ENCODE measurements at regions not wholly inside any gene's neighbourhood (a gene's known extent, or its start where the extent isn't known, plus 50 kb on each side); places are given as distances from the start of the nearest gene placed in this dataset.

GRCh38 chr9:129419382-129419899 lies 201.5 kb downstream of the C9orf50 start:
- no peaks in the 10 kb centered on the region for H3K9me3 ChIP-seq (ENCODE audit: insufficient read depth, low read depth)
- no peak overlapping the region for H2AFZ ChIP-seq
- H3K9me2 ChIP-seq (ENCODE audit: insufficient read depth) = no peaks in the 10 kb centered on the region
- TF ChIP-seq CTCF (conservative IDR thresholded peaks at IDR 0.05) = no peak
- BruUV-seq (replicated peaks) = no TSS peak
- intact Hi-C loops (cut with micrococcal nuclease; ENCODE audit: unreplicated experiment) = loop anchor here (10.0 kb wide), 1 partner anchor 55 kb away; no protein-coding TSS in a partner anchor
- no peaks in the 10 kb centered on the region for H3K79me2 ChIP-seq (ENCODE audit: low read depth)
- DNase-seq = no peak
- H3K4me3 ChIP-seq = no peak overlapping the region
- peaks cover 10% of the 10 kb centered on the region; the same call in 1 of the 2 replicates for H3F3A ChIP-seq (ENCODE audit: insufficient read depth, low read depth)
- peaks cover 10% of the 10 kb centered on the region for H3K4me1 ChIP-seq (replicated peaks; ENCODE audit: insufficient read depth)
- H3K27ac ChIP-seq = no peak overlapping the region
- no peaks in the 10 kb centered on the region for H4K20me1 ChIP-seq (ENCODE audit: insufficient read depth)
- H3K36me3 ChIP-seq (ENCODE audit: low read depth) = no peaks in the 10 kb centered on the region
- no peaks in the 10 kb centered on the region for H3K27me3 ChIP-seq (ENCODE audit: insufficient read depth, low read depth)
- no peak overlapping the region for H3K4me2 ChIP-seq
- POLR2A ChIA-PET (ENCODE audit: unreplicated experiment) = no interaction called here
- CTCF ChIA-PET = no interaction called here

GRCh38 chr9:129418451-129418850 lies 202.4 kb downstream of the C9orf50 start:
- no peaks in the 10 kb centered on the region for H3K36me3 ChIP-seq (ENCODE audit: low read depth)
- H3K79me2 ChIP-seq (ENCODE audit: low read depth) = no peaks in the 10 kb centered on the region
- peaks cover 12% of the 10 kb centered on the region; the same call in 1 of the 2 replicates for H3F3A ChIP-seq (ENCODE audit: insufficient read depth, low read depth)
- no peak overlapping the region for H2AFZ ChIP-seq
- H3K27ac ChIP-seq = no peak overlapping the region
- no peaks in the 10 kb centered on the region for H3K9me2 ChIP-seq (ENCODE audit: insufficient read depth)
- no TSS peak for BruUV-seq (replicated peaks)
- intact Hi-C loops (cut with micrococcal nuclease; ENCODE audit: unreplicated experiment) = loop anchor here (10.0 kb wide), 1 partner anchor 54 kb away; no protein-coding TSS in a partner anchor
- H3K4me3 ChIP-seq = no peak overlapping the region
- ChIA-PET CTCF (no interaction called here), POLR2A (ENCODE audit: unreplicated experiment) (no interaction called here)
- DNase-seq = no peak
- H3K4me1 ChIP-seq (replicated peaks; ENCODE audit: insufficient read depth) = peaks cover 15% of the 10 kb centered on the region
- TF ChIP-seq CTCF (conservative IDR thresholded peaks at IDR 0.05) = no peak
- no peak for TF ChIP-seq EZH2 (IDR thresholded peaks at IDR 0.05; ENCODE audit: low read depth)
- H3K4me2 ChIP-seq = no peak overlapping the region
- H3K9me3 ChIP-seq (ENCODE audit: insufficient read depth, low read depth) = no peaks in the 10 kb centered on the region
- no peaks in the 10 kb centered on the region for H4K20me1 ChIP-seq (ENCODE audit: insufficient read depth)
- H3K27me3 ChIP-seq (ENCODE audit: insufficient read depth, low read depth) = no peaks in the 10 kb centered on the region

- intact Hi-C loops (cut with micrococcal nuclease; ENCODE audit: unreplicated experiment) = loop anchor here (10.0 kb wide), 1 partner anchor 52 kb away; no protein-coding TSS in a partner anchor
- Histone ChIP-seq H3K9me3 (ENCODE audit: insufficient read depth, low read depth) (no peaks in the 10 kb centered on the region), H3K36me3 (ENCODE audit: low read depth) (no peaks in the 10 kb centered on the region), H2AFZ (no peak overlapping the region), H3F3A (ENCODE audit: insufficient read depth, low read depth) (peaks cover 21% of the 10 kb centered on the region; the same call in 1 of the 2 replicates), H4K20me1 (ENCODE audit: insufficient read depth) (no peaks in the 10 kb centered on the region), H3K4me1 (replicated peaks; ENCODE audit: insufficient read depth) (peaks cover 24% of the 10 kb centered on the region), H3K27me3 (ENCODE audit: insufficient read depth, low read depth) (no peaks in the 10 kb centered on the region), H3K27ac (no peak overlapping the region), H3K79me2 (ENCODE audit: low read depth) (no peaks in the 10 kb centered on the region), H3K9me2 (ENCODE audit: insufficient read depth) (no peaks in the 10 kb centered on the region), H3K4me3 (no peak overlapping the region), H3K4me2 (no peak overlapping the region)
- CTCF ChIA-PET = no interaction called here
- TF ChIP-seq EZH2 (IDR thresholded peaks at IDR 0.05; ENCODE audit: low read depth) (no peak), CTCF (conservative IDR thresholded peaks at IDR 0.05) (no peak)
- DNase-seq = no peak
- no TSS peak for BruUV-seq (replicated peaks)
- POLR2A ChIA-PET (ENCODE audit: unreplicated experiment) = interaction anchor here (0.7 kb wide), 1 partner anchor 277 kb away, joined by 3 read pairs; no protein-coding TSS in a partner anchor
Observed at GRCh38 chr9:129416821-129417539, 203.9 kb downstream of the C9orf50 start.
